ENCODE measurements at regions not wholly inside any gene's neighbourhood (a gene's known extent, or its start where the extent isn't known, plus 50 kb on each side); places are given as distances from the start of the nearest gene placed in this dataset.

DNA sequence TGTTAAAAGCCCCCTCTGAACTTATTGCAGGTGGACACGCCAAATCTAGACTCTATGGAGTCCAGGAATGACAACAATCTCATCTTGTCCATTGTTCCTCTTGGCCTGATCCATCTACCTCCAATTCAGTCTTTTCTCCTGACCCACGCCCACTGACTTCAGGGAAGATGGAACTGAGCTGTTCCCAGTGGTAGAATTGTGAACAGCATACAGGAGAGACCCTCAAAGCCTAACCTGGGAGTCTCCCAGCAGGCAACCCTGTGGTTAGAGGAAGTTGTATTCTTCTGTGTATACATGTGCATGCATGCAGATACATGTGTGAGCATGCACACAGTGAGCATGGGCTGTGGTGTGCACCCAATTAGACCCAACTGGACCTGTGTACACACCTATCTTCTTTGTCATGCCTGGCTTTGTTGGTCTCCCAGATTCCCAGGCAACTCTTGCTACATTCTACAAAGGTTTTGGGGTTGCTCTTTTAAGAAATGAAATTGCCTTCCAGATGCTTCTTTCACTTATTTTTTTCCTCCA, 286.0 kb downstream of the ZSWIM6 start:
- no peak for DNase-seq (ENCODE audit: low spot score)
- Mint-ChIP-seq H3K4me1 (ENCODE audit: unreplicated experiment) (peaks cover 5% of the 10 kb centered on the region), H3K9me3 (ENCODE audit: unreplicated experiment) (no peaks in the 10 kb centered on the region), H3K36me3 (ENCODE audit: low read depth, unreplicated experiment) (no peaks in the 10 kb centered on the region), H3K27me3 (ENCODE audit: unreplicated experiment) (no peaks in the 10 kb centered on the region), H3K27ac (ENCODE audit: unreplicated experiment) (no peak overlapping the region), H3K4me3 (ENCODE audit: unreplicated experiment) (no peak overlapping the region)
- TF ChIP-seq, protein P1, sequence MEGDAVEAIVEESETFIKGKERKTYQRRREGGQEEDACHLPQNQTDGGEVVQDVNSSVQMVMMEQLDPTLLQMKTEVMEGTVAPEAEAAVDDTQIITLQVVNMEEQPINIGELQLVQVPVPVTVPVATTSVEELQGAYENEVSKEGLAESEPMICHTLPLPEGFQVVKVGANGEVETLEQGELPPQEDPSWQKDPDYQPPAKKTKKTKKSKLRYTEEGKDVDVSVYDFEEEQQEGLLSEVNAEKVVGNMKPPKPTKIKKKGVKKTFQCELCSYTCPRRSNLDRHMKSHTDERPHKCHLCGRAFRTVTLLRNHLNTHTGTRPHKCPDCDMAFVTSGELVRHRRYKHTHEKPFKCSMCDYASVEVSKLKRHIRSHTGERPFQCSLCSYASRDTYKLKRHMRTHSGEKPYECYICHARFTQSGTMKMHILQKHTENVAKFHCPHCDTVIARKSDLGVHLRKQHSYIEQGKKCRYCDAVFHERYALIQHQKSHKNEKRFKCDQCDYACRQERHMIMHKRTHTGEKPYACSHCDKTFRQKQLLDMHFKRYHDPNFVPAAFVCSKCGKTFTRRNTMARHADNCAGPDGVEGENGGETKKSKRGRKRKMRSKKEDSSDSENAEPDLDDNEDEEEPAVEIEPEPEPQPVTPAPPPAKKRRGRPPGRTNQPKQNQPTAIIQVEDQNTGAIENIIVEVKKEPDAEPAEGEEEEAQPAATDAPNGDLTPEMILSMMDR (IDR thresholded peaks at IDR 0.05; ENCODE audit: unreplicated experiment) = peak; percentile 39

- no peaks in the 10 kb centered on the region for H3K9me3 Mint-ChIP-seq (ENCODE audit: unreplicated experiment)
- H3K27ac Mint-ChIP-seq (ENCODE audit: unreplicated experiment) = no peak overlapping the region
- H3K27me3 Mint-ChIP-seq (ENCODE audit: unreplicated experiment) = no peaks in the 10 kb centered on the region
- no peaks in the 10 kb centered on the region for H3K36me3 Mint-ChIP-seq (ENCODE audit: low read depth, unreplicated experiment)
- no peak for DNase-seq (ENCODE audit: low spot score)
- TF ChIP-seq, protein P1 (IDR thresholded peaks at IDR 0.05; ENCODE audit: unreplicated experiment) = no peak
- peaks cover 6% of the 10 kb centered on the region for H3K4me1 Mint-ChIP-seq (ENCODE audit: unreplicated experiment)
- no peak overlapping the region for H3K4me3 Mint-ChIP-seq (ENCODE audit: unreplicated experiment)
These were observed 286.5 kb downstream of the ZSWIM6 start for GRCh38 chr5:61618577-61618976.

- no peak overlapping the region for H3K27ac Mint-ChIP-seq (ENCODE audit: unreplicated experiment)
- no peaks in the 10 kb centered on the region for H3K36me3 Mint-ChIP-seq (ENCODE audit: low read depth, unreplicated experiment)
- TF ChIP-seq, protein P1 (IDR thresholded peaks at IDR 0.05; ENCODE audit: unreplicated experiment) = no peak
- DNase-seq (ENCODE audit: low spot score) = no peak
- no peaks in the 10 kb centered on the region for H3K9me3 Mint-ChIP-seq (ENCODE audit: unreplicated experiment)
- peaks cover 9% of the 10 kb centered on the region for H3K4me1 Mint-ChIP-seq (ENCODE audit: unreplicated experiment)
- no peaks in the 10 kb centered on the region for H3K27me3 Mint-ChIP-seq (ENCODE audit: unreplicated experiment)
- no peak overlapping the region for H3K4me3 Mint-ChIP-seq (ENCODE audit: unreplicated experiment)
These were observed 287.2 kb downstream of the ZSWIM6 start for GRCh38 chr5:61619289-61619688.

DNA sequence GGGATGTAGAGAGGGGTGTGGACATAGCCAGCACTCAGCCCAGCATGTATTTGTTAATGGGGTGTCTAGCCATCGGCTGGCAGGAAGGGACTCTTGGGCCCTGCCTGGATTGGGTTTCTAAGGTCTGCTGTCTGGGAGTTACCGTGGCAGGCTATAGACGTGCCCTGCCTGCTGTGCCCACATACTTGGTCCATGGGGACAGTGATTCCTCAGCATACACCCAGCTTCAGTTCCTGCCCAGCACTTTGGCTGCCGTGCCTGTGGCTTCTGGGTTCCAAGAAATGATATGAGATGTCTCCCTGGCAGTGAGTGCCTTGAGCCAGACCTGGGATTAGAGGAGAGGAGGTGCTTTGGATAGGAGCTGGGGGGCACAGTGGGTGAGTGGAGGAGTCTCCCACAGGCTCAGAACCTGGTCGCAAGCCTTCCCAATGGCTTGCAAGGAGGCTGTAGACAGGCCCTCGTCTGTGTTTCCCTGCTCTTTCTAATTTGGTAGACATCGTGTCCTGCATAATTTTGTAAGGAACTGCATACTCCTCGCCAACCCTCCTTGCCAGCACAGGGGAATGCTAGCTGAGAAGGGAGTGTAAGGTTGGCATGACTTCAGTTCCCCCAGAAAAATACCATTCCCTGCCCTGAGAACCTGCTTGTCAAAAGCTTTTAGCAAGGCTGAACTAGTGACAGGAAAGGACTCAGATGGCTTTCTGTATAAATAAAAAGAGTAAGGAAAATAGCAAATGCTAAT, 287.9 kb downstream of the ZSWIM6 start:
- H3K27me3 Mint-ChIP-seq (ENCODE audit: unreplicated experiment) = no peaks in the 10 kb centered on the region

More for the DNA sequence above, 287.9 kb downstream of the ZSWIM6 start:
- no peak overlapping the region for H3K4me3 Mint-ChIP-seq (ENCODE audit: unreplicated experiment)
- no peaks in the 10 kb centered on the region for H3K36me3 Mint-ChIP-seq (ENCODE audit: low read depth, unreplicated experiment)
- DNase-seq (ENCODE audit: low spot score) = no peak
- H3K4me1 Mint-ChIP-seq (ENCODE audit: unreplicated experiment) = peaks cover 13% of the 10 kb centered on the region
- TF ChIP-seq, protein P1 (IDR thresholded peaks at IDR 0.05; ENCODE audit: unreplicated experiment) = no peak
- no peaks in the 10 kb centered on the region for H3K9me3 Mint-ChIP-seq (ENCODE audit: unreplicated experiment)
- no peak overlapping the region for H3K27ac Mint-ChIP-seq (ENCODE audit: unreplicated experiment)
